HEK293 (cell line): ENCODE measurements at regions not wholly inside any gene's neighbourhood (a gene's known extent, or its start where the extent isn't known, plus 50 kb on each side); places are given as distances from the start of the nearest gene placed in this dataset.

Source experiments
- HOXD13 ChIP-seq: sonication (generic); formaldehyde crosslinking; IDR thresholded peaks from 2 replicates; pipeline ENCODE4 v1.8.0; 2022; ENCODE audit warnings: missing genetic modification reagents, borderline replicate concordance
- ZBTB17 ChIP-seq: fragments of 450-650 bp; formaldehyde crosslinking; IDR thresholded peaks from 2 replicates; pipeline ENCODE4 v1.5.1; 2016; ENCODE audit warnings: missing biosample characterization, missing genetic modification characterization
- ZNF175 ChIP-seq: fragments of 450-650 bp; formaldehyde crosslinking; IDR thresholded peaks from 2 replicates; pipeline ENCODE4 v1.5.1; 2016; ENCODE audit warnings: missing biosample characterization, missing genetic modification characterization
- ZNF24 ChIP-seq: fragments of 450-650 bp; formaldehyde crosslinking; IDR thresholded peaks from 2 replicates; pipeline ENCODE4 v1.5.1; 2016; ENCODE audit warnings: missing biosample characterization, missing genetic modification characterization
- ZNF350 ChIP-seq: fragments of 450-650 bp; formaldehyde crosslinking; IDR thresholded peaks from 2 replicates; pipeline ENCODE4 v1.5.0; 2017; ENCODE audit warnings: missing biosample characterization, mild to moderate bottlenecking, missing genetic modification characterization
- ZNF623 ChIP-seq: fragments of 450-650 bp; formaldehyde crosslinking; IDR thresholded peaks from 2 replicates; pipeline ENCODE4 v1.5.1; 2016; ENCODE audit warnings: missing biosample characterization, missing genetic modification characterization
- ZNF707 ChIP-seq: fragments of 450-650 bp; formaldehyde crosslinking; IDR thresholded peaks from 2 replicates; pipeline ENCODE4 v1.5.1; 2016; ENCODE audit warnings: missing biosample characterization, missing genetic modification characterization
- TF ChIP-seq, protein P1 (sequence below): fragments of 450-650 bp; formaldehyde crosslinking; IDR thresholded peaks from 2 replicates; pipeline ENCODE4 v1.5.1; 2016; ENCODE audit warnings: missing biosample characterization, missing genetic modification characterization
- TF ChIP-seq, protein P2 (sequence below): fragments of 450-650 bp; formaldehyde crosslinking; IDR thresholded peaks from 2 replicates; pipeline ENCODE4 v1.5.1; 2016; ENCODE audit warnings: missing biosample characterization, missing genetic modification characterization

DNA sequence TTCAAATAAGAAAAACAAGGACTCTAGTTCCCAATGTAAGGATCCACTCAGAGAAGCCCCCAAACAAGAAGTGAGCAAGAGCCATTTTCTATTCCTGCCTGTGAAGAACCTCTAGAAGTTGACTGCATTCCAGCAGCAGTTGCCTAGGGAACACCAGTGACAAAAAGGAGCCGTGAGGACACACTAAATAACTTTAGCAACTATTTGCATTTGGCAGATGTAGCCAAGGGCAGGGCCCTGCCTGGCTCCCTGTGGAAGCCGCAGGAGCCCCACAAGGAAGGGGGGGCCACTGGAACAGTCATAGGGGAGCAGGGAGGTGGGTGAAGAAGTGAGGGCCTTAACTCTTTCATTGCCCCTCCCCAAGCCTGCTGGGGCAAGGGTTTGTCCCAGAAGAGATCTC lies 470.2 kb upstream of the PROK2 start:
- TF ChIP-seq HOXD13 (CRISPR knock-in tag) (no peak), ZNF707 (no peak), ZNF24 (no peak), ZBTB17 (tag by site-specific recombination) (no peak), ZNF623 (tag by site-specific recombination) (no peak), ZNF350 (tag by site-specific recombination) (no peak), ZNF175 (tag by site-specific recombination) (no peak)
- TF ChIP-seq, protein P1, sequence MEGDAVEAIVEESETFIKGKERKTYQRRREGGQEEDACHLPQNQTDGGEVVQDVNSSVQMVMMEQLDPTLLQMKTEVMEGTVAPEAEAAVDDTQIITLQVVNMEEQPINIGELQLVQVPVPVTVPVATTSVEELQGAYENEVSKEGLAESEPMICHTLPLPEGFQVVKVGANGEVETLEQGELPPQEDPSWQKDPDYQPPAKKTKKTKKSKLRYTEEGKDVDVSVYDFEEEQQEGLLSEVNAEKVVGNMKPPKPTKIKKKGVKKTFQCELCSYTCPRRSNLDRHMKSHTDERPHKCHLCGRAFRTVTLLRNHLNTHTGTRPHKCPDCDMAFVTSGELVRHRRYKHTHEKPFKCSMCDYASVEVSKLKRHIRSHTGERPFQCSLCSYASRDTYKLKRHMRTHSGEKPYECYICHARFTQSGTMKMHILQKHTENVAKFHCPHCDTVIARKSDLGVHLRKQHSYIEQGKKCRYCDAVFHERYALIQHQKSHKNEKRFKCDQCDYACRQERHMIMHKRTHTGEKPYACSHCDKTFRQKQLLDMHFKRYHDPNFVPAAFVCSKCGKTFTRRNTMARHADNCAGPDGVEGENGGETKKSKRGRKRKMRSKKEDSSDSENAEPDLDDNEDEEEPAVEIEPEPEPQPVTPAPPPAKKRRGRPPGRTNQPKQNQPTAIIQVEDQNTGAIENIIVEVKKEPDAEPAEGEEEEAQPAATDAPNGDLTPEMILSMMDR (tag by site-specific recombination), result no peak
- TF ChIP-seq, protein P2, sequence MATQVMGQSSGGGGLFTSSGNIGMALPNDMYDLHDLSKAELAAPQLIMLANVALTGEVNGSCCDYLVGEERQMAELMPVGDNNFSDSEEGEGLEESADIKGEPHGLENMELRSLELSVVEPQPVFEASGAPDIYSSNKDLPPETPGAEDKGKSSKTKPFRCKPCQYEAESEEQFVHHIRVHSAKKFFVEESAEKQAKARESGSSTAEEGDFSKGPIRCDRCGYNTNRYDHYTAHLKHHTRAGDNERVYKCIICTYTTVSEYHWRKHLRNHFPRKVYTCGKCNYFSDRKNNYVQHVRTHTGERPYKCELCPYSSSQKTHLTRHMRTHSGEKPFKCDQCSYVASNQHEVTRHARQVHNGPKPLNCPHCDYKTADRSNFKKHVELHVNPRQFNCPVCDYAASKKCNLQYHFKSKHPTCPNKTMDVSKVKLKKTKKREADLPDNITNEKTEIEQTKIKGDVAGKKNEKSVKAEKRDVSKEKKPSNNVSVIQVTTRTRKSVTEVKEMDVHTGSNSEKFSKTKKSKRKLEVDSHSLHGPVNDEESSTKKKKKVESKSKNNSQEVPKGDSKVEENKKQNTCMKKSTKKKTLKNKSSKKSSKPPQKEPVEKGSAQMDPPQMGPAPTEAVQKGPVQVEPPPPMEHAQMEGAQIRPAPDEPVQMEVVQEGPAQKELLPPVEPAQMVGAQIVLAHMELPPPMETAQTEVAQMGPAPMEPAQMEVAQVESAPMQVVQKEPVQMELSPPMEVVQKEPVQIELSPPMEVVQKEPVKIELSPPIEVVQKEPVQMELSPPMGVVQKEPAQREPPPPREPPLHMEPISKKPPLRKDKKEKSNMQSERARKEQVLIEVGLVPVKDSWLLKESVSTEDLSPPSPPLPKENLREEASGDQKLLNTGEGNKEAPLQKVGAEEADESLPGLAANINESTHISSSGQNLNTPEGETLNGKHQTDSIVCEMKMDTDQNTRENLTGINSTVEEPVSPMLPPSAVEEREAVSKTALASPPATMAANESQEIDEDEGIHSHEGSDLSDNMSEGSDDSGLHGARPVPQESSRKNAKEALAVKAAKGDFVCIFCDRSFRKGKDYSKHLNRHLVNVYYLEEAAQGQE (tag by site-specific recombination), result no peak
